HG02870 (cell line): ENCODE measurements at regions not wholly inside any gene's neighbourhood (a gene's known extent, or its start where the extent isn't known, plus 50 kb on each side); places are given as distances from the start of the nearest gene placed in this dataset.

Experiments used
- ATAC-seq: cut with Tn5 transposase; IDR thresholded peaks from one replicate; pipeline ENCODE4 v1.9.1; 2021; ENCODE audit warnings: mild to moderate bottlenecking, moderate library complexity; ENCODE audit not compliant: unreplicated experiment

DNA sequence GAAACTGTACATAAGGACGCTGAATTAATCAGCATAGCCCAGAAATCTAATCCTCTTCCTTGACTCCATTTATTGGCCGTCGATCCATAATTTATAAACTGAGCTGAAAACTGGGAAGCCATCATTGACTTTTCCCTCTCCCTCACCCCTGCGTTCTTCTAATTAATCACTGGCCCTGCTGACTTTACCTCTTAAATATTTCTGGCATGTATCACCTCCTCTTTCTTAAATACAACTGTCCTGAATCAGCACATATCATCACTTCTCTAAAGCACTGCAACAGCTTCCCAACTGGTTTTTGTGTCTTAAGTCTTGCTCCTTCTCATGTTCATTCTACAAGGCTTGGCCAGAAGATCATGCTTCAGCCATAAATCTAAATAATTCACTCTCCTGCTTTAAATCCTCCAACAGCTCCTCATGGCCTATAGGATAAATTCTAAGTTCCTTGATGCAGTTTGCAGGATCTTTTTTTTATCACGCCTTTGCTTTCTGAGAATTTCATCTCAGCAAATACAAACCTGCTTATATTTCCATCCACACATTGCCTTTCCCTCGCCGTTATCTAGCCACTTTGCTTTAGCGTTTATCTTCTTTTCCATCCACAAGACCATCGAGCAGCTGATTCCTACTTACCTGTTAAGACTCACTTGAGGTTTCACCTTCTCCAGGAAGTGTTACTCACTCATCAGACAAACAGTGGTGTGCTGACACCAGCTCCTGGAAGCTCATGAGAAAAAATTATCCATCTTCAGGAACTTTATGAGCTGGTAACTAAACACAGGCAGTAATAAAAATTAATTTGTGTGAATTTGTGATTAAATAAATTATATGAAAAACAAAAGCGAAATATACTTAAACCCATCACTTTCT lies 295.6 kb upstream of the FLRT2 start:
- ATAC-seq: no peak

DNA sequence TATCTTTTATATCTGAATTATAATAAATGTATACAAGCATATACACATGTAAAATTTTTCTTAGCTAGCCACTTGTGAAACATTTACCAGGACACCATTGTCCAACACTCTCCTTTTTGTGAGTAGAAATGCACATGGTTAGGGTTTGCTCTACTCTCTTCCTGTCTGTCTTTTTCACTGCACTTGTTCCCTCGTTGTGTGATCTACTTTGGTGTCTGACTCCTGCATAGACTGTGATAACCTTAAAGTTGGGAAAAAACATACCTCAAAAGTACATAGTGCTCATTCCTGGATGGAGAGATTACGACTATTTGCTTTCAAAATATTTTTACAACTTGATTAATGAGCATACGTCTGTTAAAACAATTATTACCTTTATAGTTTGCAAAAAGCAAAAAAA lies 294.1 kb upstream of the FLRT2 start:
- ATAC-seq: no peak

DNA sequence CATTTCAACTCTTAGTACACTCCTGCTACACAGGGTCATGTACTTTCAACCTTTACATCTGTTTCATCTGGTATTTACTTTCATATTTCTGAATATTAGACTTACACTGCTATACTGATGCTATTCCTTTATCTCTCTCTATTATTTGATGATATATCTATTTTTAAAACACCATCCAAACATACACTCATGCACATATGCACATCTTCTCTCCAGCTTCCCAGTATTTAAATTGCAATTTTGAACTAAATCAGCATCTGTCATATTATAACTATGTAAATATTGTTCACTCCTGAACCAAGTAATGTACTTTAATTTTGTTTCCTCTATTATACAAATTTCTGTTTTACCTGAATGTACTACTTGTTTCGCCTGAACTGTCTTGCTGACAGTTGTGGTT lies 293.6 kb upstream of the FLRT2 start:
- no peak for ATAC-seq

DNA sequence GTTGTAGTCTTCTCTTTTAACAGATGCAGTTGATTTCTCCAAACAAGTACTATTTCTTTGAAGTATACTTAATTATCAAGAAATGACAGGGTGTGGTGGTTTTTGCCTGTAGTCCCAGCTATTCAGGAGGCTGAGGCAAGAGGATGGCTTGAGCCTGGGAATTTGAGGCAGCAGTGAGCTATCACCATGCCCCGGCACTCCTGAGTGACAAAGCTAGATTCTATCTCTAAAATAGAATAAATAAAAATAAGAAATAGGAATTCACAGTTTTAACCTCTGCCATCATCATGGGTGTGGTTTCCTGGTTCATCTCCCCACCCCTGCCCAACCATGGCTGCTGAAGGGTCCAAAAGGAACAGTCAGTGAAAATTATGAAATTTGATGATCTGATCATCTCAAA lies 290.2 kb upstream of the FLRT2 start:
- ATAC-seq: no peak

DNA sequence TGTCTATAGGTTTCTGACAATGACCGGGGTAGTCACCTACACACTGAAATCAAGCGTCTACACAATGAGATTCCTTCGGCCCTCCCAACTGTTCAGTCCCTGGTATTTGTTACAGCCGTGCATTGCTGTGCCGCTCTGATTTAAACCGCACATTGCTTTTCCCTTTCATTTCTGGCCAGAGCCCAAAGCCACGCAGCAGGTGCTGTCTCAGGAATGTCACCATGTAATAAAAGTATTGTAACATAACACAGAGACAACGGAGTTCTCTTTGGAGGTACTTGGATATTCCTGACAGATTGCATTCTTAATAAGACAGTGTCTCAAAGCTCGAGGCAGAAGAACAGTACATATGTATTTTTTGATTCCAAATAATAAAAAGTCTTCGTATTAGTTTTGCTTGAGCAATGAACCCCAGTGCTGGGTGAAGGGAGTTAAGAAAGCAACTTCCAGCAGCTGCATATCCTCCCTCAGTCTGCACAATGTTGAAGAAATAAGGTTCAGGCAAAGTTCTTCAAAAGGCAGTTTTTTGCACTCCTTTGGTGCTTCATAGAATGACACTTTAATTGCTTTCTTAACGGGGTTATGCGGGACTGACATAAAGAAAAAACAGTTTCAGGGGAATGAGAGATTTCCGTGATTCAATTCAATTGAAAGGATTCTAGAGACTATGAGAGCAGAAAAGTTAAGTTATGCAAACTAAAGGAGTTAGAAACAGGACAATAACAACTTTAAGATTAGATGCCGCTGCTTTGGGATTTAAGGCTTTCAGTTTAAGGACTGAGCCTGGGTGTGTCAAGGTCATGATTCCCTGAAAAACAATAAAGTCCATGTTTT lies 288.7 kb upstream of the FLRT2 start:
- ATAC-seq: no peak

DNA sequence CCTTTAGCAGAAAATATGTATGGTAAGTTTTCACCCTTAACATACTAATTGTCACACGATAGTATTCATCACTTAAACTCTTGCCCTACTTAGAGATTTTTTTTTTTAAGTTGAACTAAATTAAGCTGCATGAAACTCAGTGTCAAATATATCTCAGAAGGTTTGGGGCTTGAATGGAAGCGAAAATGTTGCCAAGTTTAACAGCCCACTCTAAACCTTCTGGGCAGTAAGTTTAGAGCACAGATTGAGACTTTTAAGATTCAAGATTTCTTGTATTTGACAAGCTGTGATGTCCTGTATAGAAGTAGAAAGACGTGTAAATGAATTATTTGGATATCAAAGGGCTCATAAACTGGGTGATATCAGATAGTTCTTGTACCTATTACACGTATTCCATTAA lies 287.3 kb upstream of the FLRT2 start:
- no peak for ATAC-seq

DNA sequence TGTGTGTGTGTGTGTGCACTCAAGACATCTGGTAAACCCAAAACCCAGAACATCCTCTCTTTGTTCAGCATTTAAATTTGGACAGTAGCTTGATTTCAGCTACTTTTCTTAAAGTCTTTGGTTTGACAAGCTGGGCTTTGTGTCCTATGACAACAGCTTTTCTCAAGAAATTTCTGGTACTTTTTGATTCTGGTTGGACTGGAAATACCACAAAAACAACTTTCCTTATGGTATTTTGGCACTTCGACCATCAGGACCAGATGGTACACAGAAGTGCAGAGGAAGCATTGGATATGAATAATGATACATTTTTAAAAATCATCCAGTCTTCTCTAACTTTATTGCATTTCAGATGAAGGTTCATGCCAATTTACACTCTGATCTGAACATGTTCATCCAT lies 286.6 kb upstream of the FLRT2 start:
- ATAC-seq: no peak

DNA sequence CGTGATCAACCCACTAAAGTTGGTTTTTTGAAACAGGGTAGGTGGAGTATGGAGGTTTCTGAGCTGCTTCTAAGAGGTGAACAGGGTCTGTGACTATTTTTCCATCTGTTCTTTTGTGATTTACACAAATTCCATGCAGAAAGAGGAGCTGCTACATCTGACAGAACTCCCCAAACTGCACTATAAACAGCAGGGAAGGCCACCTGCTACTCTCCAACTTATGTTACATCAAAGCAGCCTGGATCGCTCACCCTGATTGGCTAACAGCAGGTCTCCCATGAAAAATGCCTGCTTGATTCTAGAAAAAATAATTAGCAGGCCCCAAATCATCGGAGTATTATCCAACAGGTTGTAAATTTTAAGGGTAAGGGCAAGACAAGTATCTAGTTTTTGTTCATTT lies 282.9 kb upstream of the FLRT2 start:
- ATAC-seq: no peak

DNA sequence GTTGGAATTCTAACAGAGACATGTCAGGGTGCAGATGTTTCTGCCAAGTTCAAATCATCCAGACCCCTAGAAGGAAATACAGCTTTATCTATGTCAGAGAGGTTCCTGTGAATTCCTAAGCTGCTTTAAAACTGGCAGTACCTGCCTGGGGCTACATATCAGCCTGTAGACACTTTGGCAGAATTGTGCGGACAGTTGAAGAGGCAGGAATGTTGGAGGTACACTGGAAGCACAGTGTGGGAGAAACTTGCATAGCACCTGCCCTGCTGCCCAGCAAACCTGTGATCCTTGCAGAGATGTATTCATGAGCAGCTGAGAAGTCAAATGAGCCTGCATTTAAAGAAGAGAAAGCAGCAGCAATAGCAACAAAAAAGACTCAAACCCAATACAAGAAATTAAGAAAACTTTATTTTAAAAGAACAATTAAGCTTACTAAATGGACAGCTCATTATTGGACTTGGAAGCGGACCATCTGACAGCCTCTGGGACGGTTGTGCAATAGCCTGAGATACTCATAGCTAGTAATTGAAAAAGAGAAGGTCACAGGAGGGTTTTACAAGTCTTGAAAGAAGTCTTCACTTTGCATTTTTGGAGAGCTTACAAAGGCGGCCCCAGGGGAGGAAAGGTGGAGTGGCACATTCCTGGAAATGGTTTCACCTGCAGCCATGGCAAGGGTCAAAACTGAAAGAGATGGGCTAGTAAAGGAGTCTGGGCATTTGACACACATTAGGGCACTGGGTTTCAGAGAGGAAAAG lies 280.9 kb upstream of the FLRT2 start:
- no peak for ATAC-seq

DNA sequence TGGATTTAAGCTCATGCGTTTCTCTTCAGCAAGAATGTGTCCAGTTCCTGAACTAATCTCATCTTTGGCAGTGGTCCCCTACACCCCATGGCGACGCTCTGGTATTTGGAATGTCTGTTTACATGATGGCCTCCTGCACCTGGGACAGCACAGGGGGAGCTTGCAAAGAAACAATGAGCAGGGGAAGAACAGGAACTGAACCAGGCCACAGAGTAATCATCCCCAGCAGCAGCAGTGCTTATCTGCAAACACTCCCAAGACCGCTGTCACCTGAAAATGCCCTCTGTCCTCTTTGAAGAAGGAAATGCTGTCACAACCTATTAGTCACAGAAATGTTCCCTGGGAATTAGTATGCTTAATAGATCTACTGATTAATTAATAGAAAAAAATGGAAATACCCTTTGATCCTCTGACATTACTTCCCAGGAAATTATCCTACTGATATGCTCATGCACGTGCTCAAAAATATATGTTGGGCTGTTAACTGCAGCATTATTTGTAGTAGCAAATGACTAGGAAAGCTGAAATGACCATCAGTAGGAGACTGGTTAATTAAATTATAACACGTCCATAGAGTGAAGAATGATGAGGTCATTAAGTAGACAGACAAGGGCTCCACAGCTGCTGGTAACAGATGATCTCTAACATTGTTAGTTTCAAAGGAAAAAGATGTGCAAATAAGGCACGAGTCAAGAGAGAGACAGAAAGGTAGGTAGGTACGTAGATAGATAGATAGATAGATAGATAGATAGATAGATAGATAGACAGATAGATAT lies 279.3 kb upstream of the FLRT2 start:
- ATAC-seq: no peak

DNA sequence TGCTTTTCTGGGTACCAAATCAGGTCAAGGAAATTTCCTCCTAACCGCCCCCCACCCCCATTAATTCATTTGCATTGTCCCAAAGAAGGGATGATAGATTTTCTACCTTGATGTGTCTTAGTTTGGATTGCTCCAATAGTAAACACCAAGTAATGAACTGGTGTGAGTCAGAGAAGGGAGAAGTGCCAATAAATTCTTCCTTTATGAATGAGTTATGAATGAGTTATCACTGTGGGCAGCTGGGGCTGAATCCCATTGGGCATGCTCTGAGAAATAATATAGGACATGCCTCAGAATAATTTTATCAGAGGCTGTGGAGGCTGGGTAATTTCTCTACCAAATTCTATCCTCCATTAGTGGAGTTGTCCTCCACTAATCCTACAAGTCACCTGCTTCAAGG lies 277.9 kb upstream of the FLRT2 start:
- no peak for ATAC-seq

DNA sequence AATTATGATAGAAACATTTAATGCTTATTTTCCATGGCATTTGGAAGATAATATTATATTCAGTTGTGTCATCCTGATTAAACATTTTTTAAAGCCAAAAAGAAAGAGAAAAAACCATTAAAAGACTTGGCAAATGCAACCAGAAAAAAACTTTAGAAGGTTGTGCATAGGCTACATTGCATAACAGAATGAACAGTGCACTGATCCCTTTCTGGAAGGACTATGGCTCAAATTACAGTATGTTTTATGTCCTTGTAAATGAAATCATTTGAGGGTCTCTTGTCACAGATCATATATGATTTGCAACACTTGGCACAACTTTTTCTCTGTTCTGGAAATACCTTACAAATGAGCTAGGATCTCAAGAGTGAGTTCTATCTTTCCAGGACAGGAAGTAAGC lies 275.2 kb upstream of the FLRT2 start:
- ATAC-seq: no peak

DNA sequence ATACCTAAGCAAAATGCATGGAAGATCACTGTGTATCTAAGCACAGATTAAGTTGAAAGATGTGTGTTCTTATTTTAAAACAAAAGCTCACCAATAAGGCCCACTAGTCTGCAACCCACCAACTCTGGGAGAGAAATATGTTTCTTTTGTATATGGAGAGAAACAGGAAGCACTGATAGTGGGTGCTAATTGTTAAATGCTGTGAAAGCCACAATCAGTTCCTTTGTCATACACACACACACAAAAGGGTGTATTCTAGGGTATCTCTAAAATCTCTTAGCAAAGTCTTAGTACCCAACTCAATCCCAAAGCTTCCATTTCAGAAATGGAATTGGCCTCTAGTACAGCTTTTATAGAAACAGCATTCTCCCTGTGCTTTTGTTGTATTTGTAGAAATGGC lies 272.7 kb upstream of the FLRT2 start:
- ATAC-seq: no peak

DNA sequence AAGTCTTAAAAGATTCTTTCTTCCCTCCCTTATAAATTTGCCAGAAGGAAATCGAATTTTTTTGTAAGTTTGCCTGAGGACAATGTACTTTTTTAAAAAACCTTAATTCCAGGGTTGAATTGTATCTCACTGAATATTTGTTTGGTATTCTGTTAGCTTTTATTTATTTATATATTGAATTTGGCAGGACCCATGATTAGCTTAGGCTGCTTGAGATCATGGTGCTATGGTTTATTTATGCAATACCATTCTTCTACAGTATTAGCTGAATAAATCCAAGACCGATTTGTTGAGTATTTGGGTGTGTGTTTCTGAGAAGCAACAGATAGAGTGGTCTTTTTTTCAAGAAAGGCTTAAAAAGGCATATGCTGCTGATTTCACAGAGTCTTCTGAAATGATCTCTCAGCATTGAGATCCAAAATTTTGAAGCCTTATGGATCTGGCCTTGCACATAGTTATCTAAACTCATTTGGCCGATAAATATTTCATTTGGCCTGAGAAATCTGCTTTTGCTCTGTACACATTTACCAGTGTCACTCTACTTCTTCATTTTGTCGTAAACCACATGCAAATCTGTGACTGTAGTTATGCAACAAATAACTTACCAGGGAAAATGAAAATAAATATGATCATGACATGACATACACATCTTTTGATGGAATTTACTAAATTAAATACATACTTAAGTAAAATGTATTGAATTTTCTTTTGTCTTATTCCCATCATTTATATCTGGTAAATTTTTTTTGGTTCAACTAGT lies 265.8 kb upstream of the FLRT2 start:
- no peak for ATAC-seq

DNA sequence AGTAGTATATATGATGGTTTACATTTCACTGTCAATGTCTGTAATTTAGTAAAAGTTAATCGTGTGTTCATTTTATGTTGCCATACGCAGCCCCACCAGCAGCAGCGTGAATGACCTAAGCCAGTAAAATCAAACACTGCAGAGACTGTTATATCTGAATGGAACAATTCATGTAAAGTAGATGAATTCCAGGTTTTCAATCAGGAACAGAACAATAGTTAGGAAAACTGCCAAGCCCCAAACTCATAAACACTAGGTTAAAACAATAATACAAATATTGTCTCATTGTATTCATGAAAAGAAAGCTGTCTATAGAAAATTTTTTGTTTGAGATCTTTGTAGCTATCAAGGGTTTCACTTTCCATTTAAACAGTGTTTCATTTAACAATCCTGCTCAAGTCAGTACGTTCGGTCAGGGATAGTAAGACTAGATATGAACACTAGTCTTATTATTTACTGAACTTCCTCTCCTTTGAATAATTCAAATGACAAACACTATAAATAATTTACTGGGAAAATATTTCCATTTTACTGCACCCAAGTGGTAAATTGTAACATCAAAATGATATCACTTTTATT lies 256.8 kb upstream of the FLRT2 start:
- no peak for ATAC-seq

DNA sequence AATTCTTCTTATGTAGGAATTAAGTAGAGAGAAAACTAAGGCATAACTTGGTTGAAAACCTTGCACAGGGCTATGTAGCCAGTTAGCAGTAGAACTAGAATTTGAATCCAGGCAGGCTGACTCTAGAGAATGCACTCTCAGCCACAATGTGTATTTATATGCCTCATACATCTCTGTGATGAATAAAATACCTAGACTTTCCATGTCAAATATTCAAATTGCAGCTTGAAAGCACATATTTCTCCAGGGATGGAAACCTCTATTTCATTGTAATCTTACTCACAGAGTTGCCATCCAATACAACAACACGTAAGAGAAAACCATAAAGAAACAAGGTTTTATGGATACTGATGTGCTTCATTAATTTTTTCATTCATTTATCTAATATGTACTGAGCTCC lies 256.0 kb upstream of the FLRT2 start:
- no peak for ATAC-seq

DNA sequence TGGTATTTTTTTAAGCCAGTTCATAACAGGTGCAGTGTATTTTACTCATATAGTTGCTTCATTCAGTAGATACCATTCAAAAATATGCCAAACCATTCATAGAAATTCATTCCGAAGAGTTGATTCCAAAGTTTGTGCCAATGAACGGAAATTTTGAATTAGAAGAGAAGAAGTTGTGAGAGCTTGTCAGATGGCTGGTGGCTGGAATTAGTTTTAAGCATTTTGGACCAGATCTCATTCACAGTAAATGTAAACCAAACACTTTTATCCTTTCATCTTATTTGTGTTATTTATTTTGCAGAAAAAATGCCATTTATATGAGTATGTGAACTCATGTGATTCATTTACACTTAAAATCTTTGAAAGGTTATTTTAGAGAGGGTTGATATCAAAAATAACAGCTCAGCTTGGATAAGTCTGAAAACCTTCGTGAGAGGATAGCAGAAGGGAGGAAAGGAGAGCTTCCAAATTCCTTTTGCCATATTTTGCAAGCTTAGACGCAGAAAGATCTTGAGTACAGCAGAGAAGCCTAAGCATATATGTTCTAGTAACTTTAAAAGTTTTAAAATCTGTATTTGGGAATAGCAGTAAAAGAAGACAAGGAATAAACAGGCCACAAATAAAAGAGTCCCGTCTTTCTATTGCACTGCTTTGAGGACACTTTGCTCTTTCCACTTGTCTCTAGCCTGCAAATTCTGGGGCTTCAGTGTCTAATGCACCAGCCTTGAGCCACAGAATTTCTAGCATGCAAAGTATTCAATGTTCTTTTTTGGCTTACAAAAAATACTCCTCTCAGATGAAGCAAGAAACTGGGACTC lies 253.6 kb upstream of the FLRT2 start:
- no peak for ATAC-seq

DNA sequence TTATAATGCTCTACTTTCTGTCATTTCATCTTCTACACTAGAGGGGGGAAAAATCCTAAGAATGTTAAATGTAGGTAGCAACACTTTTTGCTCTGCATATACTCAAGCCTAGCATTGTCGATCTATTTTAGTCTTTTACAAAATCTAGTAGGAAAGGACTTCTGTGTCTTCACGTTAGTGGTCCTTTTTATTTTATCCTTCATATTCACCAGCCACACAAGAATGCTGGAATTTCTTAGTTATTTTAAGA lies 253.0 kb upstream of the FLRT2 start:
- no peak for ATAC-seq

DNA sequence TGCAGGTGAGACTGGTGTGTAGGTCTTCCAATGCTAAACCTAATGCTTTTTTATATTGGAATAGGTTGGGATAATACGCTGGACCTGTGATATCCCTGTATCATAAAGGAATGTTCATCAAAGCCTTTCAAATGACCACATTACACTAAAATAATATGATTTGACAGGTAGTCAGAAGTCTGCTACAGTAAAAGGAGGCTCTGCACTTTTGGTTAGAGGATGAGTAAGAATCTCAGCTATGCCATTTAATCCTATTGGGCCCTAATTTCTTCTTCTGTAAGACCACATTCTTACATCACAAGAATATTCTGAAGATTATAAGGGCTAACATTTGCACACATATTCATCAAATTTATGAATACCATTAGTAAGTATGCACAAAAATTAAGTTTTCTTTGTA lies 250.5 kb upstream of the FLRT2 start:
- no peak for ATAC-seq
